Activated CD4-positive, CD25-positive, alpha-beta regulatory T cell treated with anti-CD3 and anti-CD28 coated beads, Interleukin-2, amount 50 U/mL, for 72 hours (primary cell): ENCODE measurements at regions not wholly inside any gene's neighbourhood (a gene's known extent, or its start where the extent isn't known, plus 50 kb on each side); places are given as distances from the start of the nearest gene placed in this dataset.

Source experiments
- DNase-seq: peaks from one replicate; pipeline ENCODE4 v3.0.0; 2021

- DNase-seq = no peak
Measured at GRCh38 chr10:129280155-129280502, 186.9 kb upstream of the MGMT start.

DNA sequence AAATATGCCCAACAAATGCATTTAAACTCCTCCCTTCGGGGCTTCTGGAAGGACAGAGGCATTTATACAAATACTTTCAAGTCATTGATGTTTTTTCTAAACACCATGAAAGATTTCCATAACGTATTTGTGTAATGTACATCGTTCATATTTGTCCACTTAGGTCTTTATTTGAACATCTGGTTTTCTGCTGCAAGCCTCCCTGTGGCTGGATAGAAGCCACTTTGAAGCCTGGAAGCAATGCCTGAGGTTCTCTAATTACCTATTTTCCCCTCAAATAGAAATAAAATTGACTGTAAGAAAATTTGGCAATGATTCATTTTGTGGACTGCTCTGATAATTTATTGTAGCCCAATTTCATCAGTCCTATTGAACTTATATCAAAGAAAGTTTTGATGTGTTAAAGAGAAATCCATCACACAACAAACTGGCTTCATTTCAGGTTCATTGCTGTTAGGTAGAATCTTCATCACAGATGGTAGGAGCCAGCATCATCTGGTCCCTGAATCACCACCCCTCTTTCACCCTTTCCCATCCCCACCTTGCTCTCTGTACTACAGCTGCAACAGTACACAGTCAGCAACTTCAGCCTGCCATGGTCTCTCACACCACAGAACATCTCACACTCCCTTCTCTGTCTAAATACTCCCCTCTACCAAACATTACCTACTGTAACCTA lies 186.0 kb upstream of the MGMT start:
- no peak for DNase-seq

DNA sequence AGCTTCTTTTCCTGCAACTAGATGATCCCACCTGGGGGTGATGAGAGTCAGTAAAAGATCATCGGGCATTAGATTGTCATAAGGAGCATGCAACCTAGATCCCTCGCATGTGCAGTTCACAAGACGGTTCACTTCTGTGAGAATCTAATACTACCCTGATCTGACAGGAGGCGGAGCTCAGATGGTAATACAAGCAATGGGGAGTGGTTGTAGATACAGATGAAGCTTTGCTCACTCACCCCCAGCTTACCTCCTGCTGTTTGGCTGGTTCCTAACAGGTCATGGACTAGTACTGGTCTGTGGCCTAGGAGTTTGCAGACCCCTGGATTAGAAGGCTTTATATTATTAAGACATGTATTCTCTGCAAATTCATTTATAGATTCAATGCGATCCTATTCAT lies 181.6 kb upstream of the MGMT start:
- DNase-seq = no peak

DNA sequence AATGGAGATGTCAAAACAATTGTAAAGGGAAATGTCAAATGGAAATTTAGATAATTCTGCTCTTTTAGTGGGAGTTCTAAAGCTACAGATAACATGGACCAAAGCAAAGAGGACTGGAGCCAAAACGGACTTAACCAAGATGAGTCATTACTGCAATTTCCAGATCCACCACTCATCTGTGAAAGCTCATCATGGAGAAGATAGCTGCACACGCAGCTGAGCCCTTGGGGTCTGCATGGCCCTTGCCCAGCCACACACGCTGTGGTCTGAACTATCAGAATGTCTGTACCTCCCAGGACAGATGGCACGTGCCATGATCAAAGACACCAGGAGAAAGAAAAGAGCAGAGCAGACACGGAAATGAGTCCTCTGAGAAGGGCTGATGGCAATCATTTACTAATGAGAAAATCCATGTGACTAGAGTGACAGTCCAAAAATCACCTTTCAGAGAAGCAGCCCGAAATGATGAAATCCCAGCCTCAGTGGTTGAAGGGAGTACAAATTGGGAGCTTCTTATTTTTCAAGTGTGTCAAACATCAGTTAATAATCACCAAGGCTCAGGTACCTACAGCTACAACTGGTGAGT lies 177.9 kb upstream of the MGMT start:
- no peak for DNase-seq

- DNase-seq = no peak
Measured at GRCh38 chr10:129293991-129294700, 172.9 kb upstream of the MGMT start.

- DNase-seq = no peak
Measured at GRCh38 chr10:129294944-129295343, 172.1 kb upstream of the MGMT start.

DNA sequence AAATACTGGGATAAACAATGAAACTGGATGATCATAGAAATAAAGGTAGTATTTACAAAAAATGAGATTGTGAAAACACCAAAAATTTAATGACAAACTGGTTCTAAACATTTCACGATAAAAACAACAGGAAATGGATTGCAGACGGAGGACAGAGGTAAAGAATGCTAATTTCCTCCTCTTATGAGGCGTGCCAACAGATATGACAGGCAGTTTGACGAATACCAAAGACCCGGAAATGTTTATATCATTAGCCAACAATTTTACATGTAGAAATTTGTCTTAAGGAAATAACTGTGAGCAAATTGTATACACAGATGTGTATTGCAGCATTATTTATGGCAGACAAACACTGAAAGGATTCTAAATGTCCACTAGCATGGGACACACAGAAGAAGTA lies 162.0 kb upstream of the MGMT start:
- no peak for DNase-seq

GRCh38 chr10:129307141-129307540 lies 159.9 kb upstream of the MGMT start:
- DNase-seq = no peak

DNA sequence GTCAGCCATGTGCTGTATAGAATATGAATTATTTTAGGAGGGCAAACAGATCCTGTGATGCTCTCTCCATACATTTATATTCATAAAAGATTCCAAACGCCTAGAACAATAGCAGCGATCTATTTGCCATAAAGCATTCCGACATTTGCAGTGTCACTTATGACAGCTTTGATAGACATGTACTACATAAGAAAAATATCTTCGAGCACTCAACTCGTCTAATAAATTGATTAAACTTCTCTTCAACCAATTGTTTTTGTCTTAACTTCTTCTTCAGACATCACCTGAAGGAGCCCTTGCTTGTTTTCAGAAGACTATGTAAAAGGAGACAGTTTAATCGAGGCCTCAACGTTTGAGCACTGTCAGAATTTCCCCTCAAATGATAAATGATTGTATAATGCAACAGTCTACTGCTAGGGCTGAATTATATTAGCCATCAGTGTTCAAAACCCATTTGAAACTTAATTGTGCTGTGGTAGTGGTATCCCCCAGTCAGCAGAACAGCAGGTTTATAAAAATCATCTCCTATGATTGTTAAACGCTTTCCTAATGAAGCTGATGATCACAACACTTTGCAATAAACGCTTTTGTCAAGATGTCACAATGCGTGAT lies 158.0 kb upstream of the MGMT start:
- no peak for DNase-seq

GRCh38 chr10:129309565-129309964 lies 157.5 kb upstream of the MGMT start:
- DNase-seq = no peak

GRCh38 chr10:129310881-129311280 lies 156.2 kb upstream of the MGMT start:
- DNase-seq = no peak

DNA sequence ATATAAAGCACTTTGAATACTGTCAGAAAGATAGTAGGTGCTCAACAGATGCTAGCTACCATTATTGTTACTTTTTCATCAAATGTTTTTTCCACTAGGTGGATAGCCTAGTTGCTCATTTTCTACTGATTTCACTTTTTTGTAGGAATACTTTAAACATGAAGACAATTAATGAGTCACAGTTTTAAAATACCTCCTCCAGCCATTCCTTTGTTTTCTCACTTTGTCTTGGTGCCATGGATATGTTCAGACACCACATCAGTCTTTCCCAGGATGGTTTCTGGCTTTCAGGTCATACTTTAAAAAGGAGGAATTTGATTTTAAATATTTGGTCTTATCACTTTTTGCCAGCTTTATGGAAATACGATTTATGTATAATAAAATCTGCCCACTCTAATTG lies 147.1 kb upstream of the MGMT start:
- no peak for DNase-seq

GRCh38 chr10:129320340-129320739 lies 146.7 kb upstream of the MGMT start:
- DNase-seq = no peak

DNA sequence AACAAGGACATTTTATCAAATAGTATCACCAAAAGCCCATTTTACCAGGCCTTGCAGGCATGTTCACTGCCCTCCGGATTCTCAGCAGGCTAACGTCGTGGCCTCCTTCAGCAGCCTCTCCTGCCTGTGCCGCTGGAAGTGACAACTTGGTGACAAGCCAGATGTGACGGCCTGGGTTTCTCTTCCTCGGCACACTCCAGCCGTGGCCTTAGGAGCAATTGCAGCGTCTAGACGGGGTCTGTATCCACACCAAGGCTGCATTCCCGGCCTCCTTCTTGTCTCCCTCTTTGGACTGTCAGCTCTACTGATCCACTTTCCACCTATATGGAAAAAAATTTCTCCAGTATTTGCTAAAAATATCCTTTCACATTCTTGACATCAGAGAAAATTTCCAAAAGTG lies 145.3 kb upstream of the MGMT start:
- no peak for DNase-seq

DNA sequence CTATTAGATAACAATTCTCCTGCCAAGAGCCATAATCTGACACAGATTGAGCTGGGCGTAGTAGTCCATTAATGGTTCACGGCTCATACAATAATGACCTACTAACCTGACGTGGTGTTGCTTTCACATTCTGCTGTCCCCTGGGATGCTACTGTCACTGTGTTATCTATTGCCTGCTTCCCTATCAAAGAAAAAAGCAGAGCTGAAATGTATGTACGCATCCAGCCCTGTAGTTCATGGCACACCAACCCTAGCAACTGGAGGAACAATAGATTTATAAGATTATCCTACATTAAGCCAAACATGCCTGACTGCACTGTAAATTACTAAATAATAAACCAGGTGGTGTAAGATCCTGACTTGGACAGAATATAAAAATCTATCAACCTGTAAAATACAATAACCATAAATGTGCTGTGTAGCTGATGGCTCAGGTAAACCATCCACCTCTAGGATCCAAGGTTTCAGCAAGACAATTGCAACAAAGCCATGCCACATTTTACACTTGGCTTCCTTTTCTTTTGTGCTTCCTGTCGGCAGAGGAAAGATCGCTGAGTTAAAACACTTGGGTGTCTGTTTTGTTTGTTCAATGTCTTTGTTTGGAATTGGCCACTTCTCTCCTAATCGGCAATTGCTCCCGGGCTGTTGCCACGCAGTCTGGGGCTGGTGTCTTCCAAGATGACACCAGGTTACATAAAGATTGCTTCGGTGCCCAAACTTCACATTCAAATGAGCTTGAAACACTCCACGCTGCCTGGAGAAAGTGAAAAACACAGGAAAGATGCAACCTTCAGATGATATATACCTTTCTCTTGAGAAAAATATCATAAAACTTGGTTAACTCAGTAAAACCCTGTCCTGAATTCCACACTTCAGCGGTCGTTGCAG lies 143.9 kb upstream of the MGMT start:
- no peak for DNase-seq

- DNase-seq = no peak
Measured at GRCh38 chr10:129323879-129324278, 143.2 kb upstream of the MGMT start.

- DNase-seq = no peak
Measured at GRCh38 chr10:129325893-129326292, 141.1 kb upstream of the MGMT start.

DNA sequence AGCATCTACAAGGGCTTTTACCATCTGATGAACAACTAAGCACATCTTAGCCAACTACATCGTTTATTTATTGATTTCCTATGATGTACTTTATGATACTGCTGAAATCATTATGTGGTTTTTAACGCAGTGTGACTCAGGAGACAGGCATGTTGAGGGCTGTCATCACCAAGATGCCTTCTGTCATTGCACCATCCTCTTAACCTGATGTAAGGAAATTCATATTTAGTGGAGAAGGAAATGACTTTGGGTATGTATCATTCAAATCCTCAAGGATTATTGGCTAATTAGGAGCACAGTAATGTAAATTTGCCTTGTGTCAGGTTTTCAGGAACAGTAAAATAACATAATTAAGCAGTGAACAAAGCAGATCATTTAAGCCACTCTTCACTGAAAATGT lies 138.5 kb upstream of the MGMT start:
- DNase-seq = no peak

- DNase-seq = no peak
Measured at GRCh38 chr10:129329385-129330055, 137.5 kb upstream of the MGMT start.

DNA sequence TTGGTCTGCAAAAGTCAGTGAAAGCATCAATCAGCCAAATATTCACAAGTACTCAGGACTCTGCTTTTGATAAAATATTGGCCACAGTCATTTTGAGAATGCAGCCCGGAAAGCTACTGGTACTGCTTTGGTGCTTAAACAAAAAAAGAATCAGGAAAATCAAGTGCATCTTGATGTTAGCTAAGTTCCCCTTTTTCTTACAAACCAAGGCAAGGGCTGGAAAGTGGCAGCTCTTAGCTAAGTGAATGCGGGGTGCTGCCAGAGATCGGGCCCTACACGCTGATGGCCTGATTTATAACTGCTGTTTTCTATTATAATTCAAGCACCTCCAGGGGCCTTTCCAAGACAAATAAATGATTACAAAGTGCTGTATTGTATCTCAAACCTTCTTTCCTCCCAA lies 136.8 kb upstream of the MGMT start:
- DNase-seq = no peak

- no peak for DNase-seq
Measured at GRCh38 chr10:129331207-129331838, 135.7 kb upstream of the MGMT start.

DNA sequence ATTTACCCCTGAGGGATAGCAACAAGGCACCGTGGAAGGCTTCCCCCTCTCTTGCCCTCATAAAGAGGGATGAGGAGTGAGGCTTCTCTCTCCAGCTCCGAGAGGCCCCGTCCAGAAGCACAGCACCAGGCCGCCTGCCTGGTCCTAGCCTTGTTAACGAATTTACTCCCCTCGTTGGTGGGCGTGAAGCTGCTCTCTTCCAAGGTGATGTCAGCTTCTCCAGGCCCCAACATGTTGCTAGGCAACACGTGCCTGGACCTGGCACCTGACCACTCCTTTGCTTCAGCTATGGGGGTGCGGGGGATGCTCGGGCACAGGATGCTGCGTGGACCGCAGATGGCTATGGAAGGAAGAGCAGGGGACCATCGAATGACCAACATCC lies 135.2 kb upstream of the MGMT start:
- DNase-seq = no peak
